Stomach (tissue), 8 donors: ENCODE measurements at regions not wholly inside any gene's neighbourhood (a gene's known extent, or its start where the extent isn't known, plus 50 kb on each side); places are given as distances from the start of the nearest gene placed in this dataset.

Experiments
- DNase-seq, 2 donors: peaks; one replicate each; pipeline versions ENCODE4 v3.0.0 to v3.0.0-alpha.2; 2013 to 2019
- H3K27ac ChIP-seq, 5 donors: fragments of 200-600 bp in 4 of 5; sonication (generic) in 4 of 5; one replicate each; pipeline ENCODE4 v1.5.1; 2013 to 2019; ENCODE audit warnings: mild to moderate bottlenecking in 1 of 5, moderate library complexity in 1 of 5
- H3K27me3 ChIP-seq, 3 donors: fragments of 200-600 bp; sonication (generic); one replicate each; pipeline ENCODE4 v1.5.1; 2017 to 2019; ENCODE audit warnings: mixed run types in 1 of 3
- H3K36me3 ChIP-seq, 4 donors: fragments of 200-600 bp; sonication (generic); 1 replicate in 3 of 4; 2 replicates in 1 of 4; pipeline ENCODE4 v1.5.1; 2016 to 2019
- H3K4me1 ChIP-seq, 4 donors: fragments of 200-600 bp; sonication (generic); one replicate each; pipeline ENCODE4 v1.5.1; 2016 to 2019
- H3K4me3 ChIP-seq, 4 donors: fragments of 200-600 bp; sonication (generic) in 3 of 4; one replicate each; pipeline ENCODE4 v1.5.1; 2016 to 2019; ENCODE audit warnings: mild to moderate bottlenecking in 1 of 4
- H3K9me3 ChIP-seq, 4 donors: fragments of 200-600 bp; sonication (generic); one replicate each; pipeline ENCODE4 v1.5.1; 2016 to 2019
- CTCF ChIP-seq, 7 experiments: fragments of 450-650 bp in 4 of 7; fragments of 200-600 bp in 3 of 7; sonication (generic) in 3 of 7; IDR thresholded peaks; one replicate each; pipeline ENCODE4 v1.5.1; 2016 to 2019; ENCODE audit warnings: antibody characterized with exemption in 7 of 7, control low read depth in 2 of 7, mild to moderate bottlenecking in 1 of 7
- EP300 ChIP-seq: sonication (generic); formaldehyde crosslinking; IDR thresholded peaks from one replicate; pipeline ENCODE4 v1.6.1; 2017; ENCODE audit warnings: antibody characterized with exemption
- POLR2A ChIP-seq, 4 donors: fragments of 450-650 bp; IDR thresholded peaks; one replicate each; pipeline ENCODE4 v1.6.1; 2016; ENCODE audit warnings: antibody characterized with exemption in 4 of 4, control low read depth in 2 of 4, mild to moderate bottlenecking in 1 of 4, moderate library complexity in 1 of 4
- POLR2AphosphoS5 ChIP-seq, 3 donors: sonication (generic); formaldehyde crosslinking; IDR thresholded peaks; one replicate each; pipeline ENCODE4 v1.6.1; 2016; ENCODE audit warnings: antibody characterized with exemption in 3 of 3
- WGBS, 5 donors: extraction: QIAGEN DNeasy Blood & Tissue Kit in 3 of 5; methylation state at CpG; one replicate each; pipeline versions ENCODE4 v1.1.5 to v1.1.7; 2013 to 2018; 5-methylcytosine and 5-hydroxymethylcytosine counted together
- intact Hi-C: fragments of 100-400 bp; cut with DNase I; formaldehyde crosslinking; loops from one replicate; pipeline ENCODE4 v1.15.1; 2023; ENCODE audit warnings: low total_unique reads
- donor health status: healthy with polysubstance abuse.
- donor health status: Bipolar disorder and iron deficiency.
- donor health status: healthy.

GRCh38 chr2:76080154-76080553, 369.4 kb upstream of the GCFC2 start:
- Histone ChIP-seq H3K4me3 (no peak overlapping the region), H3K27me3 (no peaks in the 10 kb centered on the region), H3K4me1 (no peaks in the 10 kb centered on the region), H3K9me3 (no peaks in the 10 kb centered on the region), H3K36me3 (no peaks in the 10 kb centered on the region), H3K27ac (no peak overlapping the region)
- intact Hi-C loops: no loop called here
- WGBS, 5 donors: 24 to 31% (median 27%) methylated on average over 2 of the region's 2 CpGs
- no peak for DNase-seq
- TF ChIP-seq POLR2A (IDR thresholded peaks at IDR 0.05) (no peak), CTCF (IDR thresholded peaks at IDR 0.05) (no peak), POLR2AphosphoS5 (IDR thresholded peaks at IDR 0.05) (no peak)

- DNase-seq: no peak
- WGBS, 5 donors: 82 to 90% (median 86%) methylated on average over 1 of the region's 1 CpG
- Histone ChIP-seq H3K36me3 (no peaks in the 10 kb centered on the region), H3K27ac (no peak overlapping the region), H3K27me3 (no peaks in the 10 kb centered on the region), H3K4me1 (no peaks in the 10 kb centered on the region), H3K4me3 (no peak overlapping the region), H3K9me3 (no peaks in the 10 kb centered on the region)
- TF ChIP-seq POLR2A (IDR thresholded peaks at IDR 0.05) (no peak), EP300 (no peak), POLR2AphosphoS5 (IDR thresholded peaks at IDR 0.05) (no peak), CTCF (IDR thresholded peaks at IDR 0.05) (no peak)
- intact Hi-C loops: no loop called here
These were observed 364.4 kb upstream of the GCFC2 start for GRCh38 chr2:76075126-76075525.

- H3K9me3 ChIP-seq: peaks cover 0 to 4% (median 0%) of the 10 kb centered on the region in 4 donors
- intact Hi-C loops: no loop called here
- no peaks in the 10 kb centered on the region for H3K36me3 ChIP-seq
- WGBS, 5 donors: 87 to 91% (median 89%) methylated on average over 3 of the region's 3 CpGs
- no peaks in the 10 kb centered on the region for H3K4me1 ChIP-seq
- no peak for DNase-seq
- TF ChIP-seq POLR2AphosphoS5 (IDR thresholded peaks at IDR 0.05) (no peak), CTCF (IDR thresholded peaks at IDR 0.05) (no peak), POLR2A (IDR thresholded peaks at IDR 0.05) (no peak), EP300 (no peak)
- no peaks in the 10 kb centered on the region for H3K27me3 ChIP-seq
- no peak overlapping the region for H3K27ac ChIP-seq
- H3K4me3 ChIP-seq: no peak overlapping the region
These were observed 363.4 kb upstream of the GCFC2 start for GRCh38 chr2:76073992-76074604.

- Histone ChIP-seq H3K4me1 (no peaks in the 10 kb centered on the region), H3K4me3 (no peak overlapping the region), H3K9me3 (peaks cover 0 to 21% (median 4%) of the 10 kb centered on the region in 4 donors), H3K27ac (no peak overlapping the region), H3K36me3 (no peaks in the 10 kb centered on the region), H3K27me3 (no peaks in the 10 kb centered on the region)
- 94 to 100% (median 95%) methylated on average over 1 of the region's 1 CpG for WGBS, 5 donors
- DNase-seq: no peak
- TF ChIP-seq EP300 (no peak), POLR2AphosphoS5 (IDR thresholded peaks at IDR 0.05) (no peak), POLR2A (IDR thresholded peaks at IDR 0.05) (no peak), CTCF (IDR thresholded peaks at IDR 0.05) (no peak)
- intact Hi-C loops: no loop called here
These were observed 339.5 kb upstream of the GCFC2 start for GRCh38 chr2:76050196-76050595.
